ENCODE measurements at regions not wholly inside any gene's neighbourhood (a gene's known extent, or its start where the extent isn't known, plus 50 kb on each side); places are given as distances from the start of the nearest gene placed in this dataset.

- Histone ChIP-seq H3K9me2 (replicated peaks; ENCODE audit: insufficient read depth) (no peaks in the 10 kb centered on the region), H3K4me3 (no peak overlapping the region), H3K9me3 (ENCODE audit: low read depth) (no peaks in the 10 kb centered on the region), H3K27me3 (no peaks in the 10 kb centered on the region), H3K79me2 (no peaks in the 10 kb centered on the region), H3K36me3 (replicated peaks; ENCODE audit: insufficient read depth, low read depth) (no peaks in the 10 kb centered on the region), H3K4me1 (ENCODE audit: insufficient read depth) (peaks cover 6% of the 10 kb centered on the region), H3K4me2 (no peak overlapping the region), H2AFZ (no peak overlapping the region), H3K27ac (no peak overlapping the region), H4K20me1 (ENCODE audit: insufficient read depth, poor library complexity, severe bottlenecking) (no peaks in the 10 kb centered on the region)
- TF ChIP-seq CTCF (IDR thresholded peaks at IDR 0.05; ENCODE audit: poor library complexity): no peak
- no peak for TF ChIP-seq EZH2phosphoT487 (IDR thresholded peaks at IDR 0.05; ENCODE audit: low read depth, severe bottlenecking, unreplicated experiment)
- no peak for TF ChIP-seq EZH2 (IDR thresholded peaks at IDR 0.05; ENCODE audit: borderline replicate concordance)
- DNase-seq (ENCODE audit: low spot score): no peak
- WGBS (ENCODE audit: low lambda C conversion rate, missing lambda C conversion rate): 63% methylated on average over 3 of the region's 3 CpGs
These were observed 62.7 kb upstream of the LMO1 start for GRCh38 chr11:8326337-8326736.

DNA sequence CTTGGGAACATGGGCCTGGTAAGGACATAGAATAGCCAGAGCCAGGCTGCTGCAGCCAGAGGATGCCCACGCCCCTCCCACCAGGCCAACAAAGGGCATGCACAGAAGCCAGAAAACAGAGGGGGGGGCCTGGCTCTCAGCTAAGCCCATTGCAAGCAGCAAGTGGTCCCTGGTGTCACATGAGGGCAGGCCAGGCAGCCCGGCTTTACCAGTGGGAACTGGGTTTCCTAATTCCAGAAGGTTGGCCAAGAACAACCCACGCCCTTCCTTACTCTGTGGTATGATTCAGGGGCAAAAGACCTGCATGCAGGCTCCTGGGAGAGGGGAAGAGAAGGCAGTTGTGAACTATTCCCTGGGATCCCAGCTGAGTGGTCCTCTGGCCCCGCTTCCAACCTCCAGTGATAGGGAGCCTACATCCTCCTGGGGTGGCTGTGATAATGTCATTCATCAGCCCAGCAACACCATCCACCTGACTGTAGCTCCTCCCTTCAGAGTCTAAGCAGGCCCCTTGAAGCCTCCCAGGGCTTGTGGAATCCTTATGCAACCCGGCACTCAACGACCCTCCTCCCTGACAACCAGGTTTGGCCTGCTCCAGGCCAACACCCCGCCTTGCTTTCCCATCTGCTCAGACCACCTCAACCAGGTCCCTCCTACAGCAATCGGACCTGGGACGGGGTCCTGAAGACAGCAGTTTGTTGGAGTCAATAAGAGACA, 62.1 kb upstream of the LMO1 start:
- no peak overlapping the region for H3K4me2 ChIP-seq
- H3K27ac ChIP-seq: no peak overlapping the region
- H3K27me3 ChIP-seq: no peaks in the 10 kb centered on the region
- TF ChIP-seq EZH2phosphoT487 (IDR thresholded peaks at IDR 0.05; ENCODE audit: low read depth, severe bottlenecking, unreplicated experiment): no peak
- TF ChIP-seq EZH2 (IDR thresholded peaks at IDR 0.05; ENCODE audit: borderline replicate concordance): no peak
- no peak for TF ChIP-seq CTCF (IDR thresholded peaks at IDR 0.05; ENCODE audit: poor library complexity)
- H3K79me2 ChIP-seq: no peaks in the 10 kb centered on the region
- peaks cover 6% of the 10 kb centered on the region for H3K4me1 ChIP-seq (ENCODE audit: insufficient read depth)
- 78% methylated on average over 9 of the region's 9 CpGs for WGBS (ENCODE audit: low lambda C conversion rate, missing lambda C conversion rate)
- no peaks in the 10 kb centered on the region for H3K9me2 ChIP-seq (replicated peaks; ENCODE audit: insufficient read depth)
- no peak for DNase-seq (ENCODE audit: low spot score)
- H3K9me3 ChIP-seq (ENCODE audit: low read depth): no peaks in the 10 kb centered on the region
- no peak overlapping the region for H2AFZ ChIP-seq
- no peaks in the 10 kb centered on the region for H3K36me3 ChIP-seq (replicated peaks; ENCODE audit: insufficient read depth, low read depth)
- H3K4me3 ChIP-seq: no peak overlapping the region
- H4K20me1 ChIP-seq (ENCODE audit: insufficient read depth, poor library complexity, severe bottlenecking): no peaks in the 10 kb centered on the region

GRCh38 chr11:8323161-8323935, 59.7 kb upstream of the LMO1 start:
- H3K4me1 ChIP-seq (ENCODE audit: insufficient read depth): no peaks in the 10 kb centered on the region
- no peak overlapping the region for H3K4me2 ChIP-seq
- H3K9me2 ChIP-seq (replicated peaks; ENCODE audit: insufficient read depth): no peaks in the 10 kb centered on the region
- H4K20me1 ChIP-seq (ENCODE audit: insufficient read depth, poor library complexity, severe bottlenecking): no peaks in the 10 kb centered on the region
- H3K9me3 ChIP-seq (ENCODE audit: low read depth): no peaks in the 10 kb centered on the region
- no peak for TF ChIP-seq CTCF (IDR thresholded peaks at IDR 0.05; ENCODE audit: poor library complexity)
- TF ChIP-seq EZH2phosphoT487 (IDR thresholded peaks at IDR 0.05; ENCODE audit: low read depth, severe bottlenecking, unreplicated experiment): no peak
- no peaks in the 10 kb centered on the region for H3K36me3 ChIP-seq (replicated peaks; ENCODE audit: insufficient read depth, low read depth)
- H3K79me2 ChIP-seq: no peaks in the 10 kb centered on the region
- no peak overlapping the region for H3K27ac ChIP-seq
- DNase-seq (ENCODE audit: low spot score): no peak
- no peaks in the 10 kb centered on the region for H3K27me3 ChIP-seq
- no peak overlapping the region for H2AFZ ChIP-seq
- WGBS (ENCODE audit: low lambda C conversion rate, missing lambda C conversion rate): 96% methylated on average over 10 of the region's 13 CpGs
- no peak overlapping the region for H3K4me3 ChIP-seq

All from hepatocyte (in vitro differentiated cells).